ENCODE measurements at regions not wholly inside any gene's neighbourhood (a gene's known extent, or its start where the extent isn't known, plus 50 kb on each side); places are given as distances from the start of the nearest gene placed in this dataset.

GRCh38 chr18:71001597-71001996 is 712.8 kb downstream of the SOCS6 start:
- TF ChIP-seq POLR2A (IDR thresholded peaks at IDR 0.05; ENCODE audit: borderline replicate concordance, extremely low read depth, insufficient read depth, insufficient read length) (no peak), CTCF (IDR thresholded peaks at IDR 0.05 in 2 of 3, conservative IDR thresholded peaks at IDR 0.05 in 1 of 3; ENCODE audit: borderline replicate concordance in 1 of 3, insufficient read depth in 1 of 3, low read depth in 2 of 3, low read length in 2 of 3) (no peak), SP1 (IDR thresholded peaks at IDR 0.05; ENCODE audit: low read depth) (no peak), FOSL1 (IDR thresholded peaks at IDR 0.05; ENCODE audit: low read depth) (no peak), ZNF274 (IDR thresholded peaks at IDR 0.05; ENCODE audit: low read depth, low read length) (no peak), EZH2 (IDR thresholded peaks at IDR 0.05) (no peak), RAD21 (IDR thresholded peaks at IDR 0.05; ENCODE audit: low read depth) (no peak), EGR1 (IDR thresholded peaks at IDR 0.05; ENCODE audit: low read depth) (no peak), CEBPB (IDR thresholded peaks at IDR 0.05; ENCODE audit: low read depth) (no peak), CBX3 (IDR thresholded peaks at IDR 0.05; ENCODE audit: low read depth) (no peak), ELF1 (IDR thresholded peaks at IDR 0.05; ENCODE audit: borderline replicate concordance, low read depth) (no peak), REST (IDR thresholded peaks at IDR 0.05; ENCODE audit: low read depth) (no peak)

All from HCT116 (cell line).